ENCODE measurements at regions not wholly inside any gene's neighbourhood (a gene's known extent, or its start where the extent isn't known, plus 50 kb on each side); places are given as distances from the start of the nearest gene placed in this dataset.
A peak's percentile ranks its signal among the peaks of the same experiment; 100 is the strongest.

DNA sequence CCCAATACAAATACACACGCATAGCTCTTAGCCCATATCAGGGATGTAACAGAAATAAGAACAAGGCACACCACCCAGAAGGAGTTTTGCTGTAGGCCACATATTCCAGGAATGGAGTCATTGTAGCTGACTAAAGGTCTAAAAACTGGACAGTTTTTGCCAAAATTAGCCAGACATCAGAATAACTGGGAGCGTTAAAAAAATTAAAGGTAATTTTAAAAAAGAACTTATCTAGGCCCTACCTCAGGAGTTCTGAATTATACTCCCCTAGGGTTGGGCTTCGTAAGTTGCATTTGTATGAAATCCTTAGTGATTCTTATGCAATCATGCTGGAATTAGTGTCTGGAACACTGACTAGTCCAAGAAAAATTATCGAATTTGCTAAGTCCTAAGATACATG is 987.7 kb downstream of the GALC start:
- TF ChIP-seq CTCF (conservative IDR thresholded peaks at IDR 0.05): no peak
- no peak for TF ChIP-seq ZFX (IDR thresholded peaks at IDR 0.05)
- no peak overlapping the region for H3K27ac ChIP-seq

GRCh38 chr14:87002776-87003175 is 990.2 kb downstream of the GALC start:
- H3K27ac ChIP-seq: no peak overlapping the region
- TF ChIP-seq CTCF (conservative IDR thresholded peaks at IDR 0.05) (peak; percentile 15), ZFX (IDR thresholded peaks at IDR 0.05) (no peak)

GRCh38 chr14:87001333-87001732 is 991.6 kb downstream of the GALC start:
- H3K27ac ChIP-seq: no peak overlapping the region
- TF ChIP-seq ZFX (IDR thresholded peaks at IDR 0.05): no peak
- no peak for TF ChIP-seq CTCF (conservative IDR thresholded peaks at IDR 0.05)

DNA sequence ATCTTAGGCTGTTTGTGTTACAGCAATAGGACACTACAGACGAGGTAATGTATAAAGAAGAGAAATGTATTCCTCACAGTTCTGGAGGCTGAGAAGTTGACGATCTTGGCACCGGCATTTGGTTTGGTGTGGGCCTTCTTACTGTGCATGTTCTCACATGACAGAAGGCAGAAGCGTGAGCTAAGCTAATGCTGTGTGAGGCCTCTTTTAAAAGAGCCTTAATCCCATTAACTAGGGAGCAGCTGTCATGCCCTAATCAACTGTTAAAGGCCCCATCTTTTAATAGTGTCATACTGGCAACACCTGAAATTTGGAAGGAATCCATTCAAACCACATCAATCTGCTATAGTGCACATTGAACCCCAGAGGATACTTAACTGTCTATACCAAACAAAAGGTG is 992.9 kb downstream of the GALC start:
- no peak overlapping the region for H3K27ac ChIP-seq
- no peak for TF ChIP-seq ZFX (IDR thresholded peaks at IDR 0.05)
- no peak for TF ChIP-seq CTCF (conservative IDR thresholded peaks at IDR 0.05)

- no peak for TF ChIP-seq ZFX (IDR thresholded peaks at IDR 0.05)
- TF ChIP-seq CTCF (conservative IDR thresholded peaks at IDR 0.05): no peak
- no peak overlapping the region for H3K27ac ChIP-seq
Measured at GRCh38 chr14:86999036-86999435, 993.9 kb downstream of the GALC start.

DNA sequence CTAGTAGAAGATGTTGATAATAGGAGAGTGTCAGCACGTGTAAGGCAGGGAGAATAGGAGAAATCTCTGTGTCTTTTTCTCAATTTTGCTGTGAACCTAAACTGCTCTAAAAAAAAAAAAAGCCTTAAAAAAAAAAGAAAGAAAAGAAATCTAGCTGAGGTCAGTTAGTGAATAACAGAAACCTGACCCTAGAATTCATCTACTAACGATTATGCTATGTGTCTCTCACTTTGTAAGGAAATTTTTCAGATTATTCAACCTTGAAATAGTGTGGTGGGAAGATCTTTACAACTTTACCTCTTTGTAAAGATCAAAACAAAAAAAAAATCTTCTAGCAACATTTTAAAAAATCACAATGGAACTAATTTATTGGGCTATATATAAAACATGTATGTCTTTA is 995.7 kb downstream of the GALC start:
- H3K27ac ChIP-seq: no peak overlapping the region
- TF ChIP-seq ZFX (IDR thresholded peaks at IDR 0.05) (no peak), CTCF (conservative IDR thresholded peaks at IDR 0.05) (no peak)

DNA sequence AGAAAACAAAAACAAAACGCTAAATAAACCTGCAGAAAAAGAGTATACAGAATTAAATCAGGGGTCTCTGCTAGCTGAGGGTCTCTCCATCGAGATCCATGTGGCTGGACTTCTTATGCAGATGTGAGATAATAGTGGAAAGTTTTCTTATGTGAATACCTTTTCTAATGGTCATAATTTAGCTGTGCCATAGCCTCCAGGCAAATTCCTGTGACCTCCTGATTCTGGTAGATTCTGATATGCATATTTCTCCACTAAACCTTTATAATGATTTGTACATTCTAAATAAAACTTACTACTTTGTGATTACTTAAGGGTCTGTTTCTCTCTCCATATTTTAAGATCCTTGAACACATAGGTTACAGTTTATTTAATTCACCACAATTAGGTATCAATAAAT is 1002.6 kb downstream of the GALC start:
- H3K27ac ChIP-seq: no peak overlapping the region
- no peak for TF ChIP-seq CTCF (conservative IDR thresholded peaks at IDR 0.05)
- no peak for TF ChIP-seq ZFX (IDR thresholded peaks at IDR 0.05)

Measured in C4-2B (cell line).